ENCODE measurements at regions not wholly inside any gene's neighbourhood (a gene's known extent, or its start where the extent isn't known, plus 50 kb on each side); places are given as distances from the start of the nearest gene placed in this dataset.
A peak's percentile ranks its signal among the peaks of the same experiment; 100 is the strongest.

GRCh38 chr2:239466061-239466754 is 65.4 kb upstream of the HDAC4 start:
- no peak for DNase-seq

DNA sequence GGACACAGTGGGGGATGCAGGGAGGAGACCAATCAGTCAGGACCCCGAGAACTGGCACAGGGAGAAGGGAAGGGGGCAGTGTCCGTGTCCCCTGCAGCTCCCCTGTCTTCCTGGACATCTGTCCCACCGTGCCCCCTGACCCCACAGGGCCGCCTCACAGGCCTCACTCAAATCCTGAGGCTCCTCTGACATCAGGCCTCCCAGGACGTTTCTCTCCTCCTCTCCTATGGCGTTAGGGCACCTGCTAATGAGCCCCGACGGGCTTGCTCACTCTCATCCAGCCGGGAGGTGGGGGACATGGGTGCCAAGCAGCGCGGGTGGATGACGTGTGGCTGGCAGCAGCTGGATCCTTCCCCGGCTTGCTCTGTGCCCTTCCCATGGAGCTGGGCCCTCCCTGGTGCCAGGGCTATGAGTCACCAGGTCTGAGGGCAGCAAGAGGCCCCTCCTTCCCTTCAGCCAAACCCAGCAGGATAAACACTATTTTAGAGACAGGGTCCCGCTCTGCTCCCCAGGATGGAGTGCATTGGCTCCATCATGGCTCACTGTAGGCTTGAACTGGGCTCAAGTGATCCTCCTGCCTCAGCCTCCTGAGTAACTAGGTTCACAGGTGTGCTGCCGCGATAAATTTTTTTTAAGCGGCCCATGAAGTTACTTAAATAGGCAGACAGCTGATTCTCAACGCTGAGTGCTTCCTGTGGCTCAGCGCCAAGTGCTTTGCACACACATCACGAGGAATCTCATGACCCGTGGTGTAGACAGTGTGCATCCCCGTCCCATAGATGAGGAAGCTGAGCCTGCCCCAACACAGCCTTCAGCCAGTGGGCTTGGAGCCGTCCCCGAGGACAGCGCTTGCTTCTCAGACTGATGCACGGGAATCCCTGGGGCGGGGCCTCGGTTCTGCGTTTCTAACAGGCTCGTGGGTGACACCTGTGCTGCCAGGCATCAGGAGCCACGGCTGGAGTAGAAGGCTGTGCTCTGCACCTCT is 64.5 kb upstream of the HDAC4 start:
- DNase-seq = no peak

- no peak for DNase-seq
These were observed 63.6 kb upstream of the HDAC4 start for GRCh38 chr2:239464166-239465016.

- no peak for DNase-seq
These were observed 62.8 kb upstream of the HDAC4 start for GRCh38 chr2:239463541-239464165.

- no peak for DNase-seq
These were observed 62.1 kb upstream of the HDAC4 start for GRCh38 chr2:239462671-239463506.

DNA sequence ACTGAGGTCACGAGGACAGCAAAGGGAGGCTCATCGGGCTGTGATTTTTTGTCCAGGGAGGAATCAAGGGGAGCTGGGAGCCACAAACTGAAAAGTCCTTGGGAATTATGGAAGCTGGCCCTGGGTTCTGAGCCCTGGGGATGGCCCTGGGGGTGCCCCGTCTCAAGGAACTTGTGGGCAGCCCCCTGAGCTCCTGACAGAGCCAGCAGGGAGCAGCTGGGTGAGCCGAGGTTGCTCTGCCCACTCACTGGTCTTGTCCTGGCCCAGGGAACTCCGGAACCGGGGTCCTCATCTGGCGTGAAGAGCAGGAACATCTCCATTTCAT is 61.3 kb upstream of the HDAC4 start:
- no peak for DNase-seq

- no peak for DNase-seq
These were observed 60.7 kb upstream of the HDAC4 start for GRCh38 chr2:239461291-239462190.

DNA sequence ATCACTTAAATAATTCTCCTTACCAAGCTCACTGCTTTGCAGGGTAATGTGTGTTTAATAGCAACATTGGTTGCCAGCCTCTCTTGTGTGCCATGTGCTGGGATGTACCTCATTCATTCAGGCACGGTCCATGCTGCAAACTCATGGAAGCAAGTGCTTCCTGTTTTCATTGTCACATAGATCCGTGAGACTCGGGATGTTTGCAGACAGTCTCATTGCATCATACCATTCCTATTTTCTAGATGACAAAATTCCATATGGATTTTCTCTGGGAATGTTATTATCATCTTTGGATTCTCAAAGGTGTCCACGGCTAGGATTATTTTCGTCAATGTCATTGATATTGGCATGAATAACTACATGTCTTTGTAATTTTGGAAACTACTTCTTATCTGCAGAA is 60.0 kb upstream of the HDAC4 start:
- no peak for DNase-seq

- DNase-seq = no peak
These were observed 58.8 kb upstream of the HDAC4 start for GRCh38 chr2:239459606-239460005.

GRCh38 chr2:239459056-239459455 is 58.2 kb upstream of the HDAC4 start:
- DNase-seq = no peak

GRCh38 chr2:239457586-239458445 is 57.0 kb upstream of the HDAC4 start:
- DNase-seq = peak; percentile 38

DNA sequence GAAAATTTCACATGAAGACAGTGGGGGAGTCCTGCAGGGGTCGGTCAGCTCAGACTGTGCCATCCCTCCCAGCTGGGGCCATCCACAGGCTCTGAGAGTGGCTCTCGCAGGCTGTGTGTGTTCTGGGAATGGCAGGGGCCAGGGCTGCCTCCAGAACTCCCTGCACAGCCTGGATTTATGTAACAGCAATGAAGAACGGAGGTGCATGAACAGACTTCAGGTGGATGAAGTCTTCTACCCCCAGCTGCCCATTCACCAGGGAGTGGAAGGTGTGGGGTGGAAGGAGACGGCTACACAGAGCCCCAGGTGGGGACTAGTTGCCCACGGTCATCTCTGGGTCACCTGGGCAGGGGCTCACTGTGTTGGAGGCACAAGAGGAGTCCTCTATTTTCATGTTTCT is 56.1 kb upstream of the HDAC4 start:
- no peak for DNase-seq

- no peak for DNase-seq
These were observed 54.8 kb upstream of the HDAC4 start for GRCh38 chr2:239455436-239456203.

GRCh38 chr2:239454507-239454906 is 53.7 kb upstream of the HDAC4 start:
- no peak for DNase-seq

Measured in right kidney (tissue), 1 donor.